NT2/D1 (cell line): ENCODE measurements at regions not wholly inside any gene's neighbourhood (a gene's known extent, or its start where the extent isn't known, plus 50 kb on each side); places are given as distances from the start of the nearest gene placed in this dataset.

Source experiments
- SUZ12 ChIP-seq: IDR thresholded peaks from 2 replicates; pipeline ENCODE4 v1.6.1; 2011; ENCODE audit not compliant: insufficient read length, insufficient read depth; ENCODE audit errors: extremely low read depth
- ZNF274 ChIP-seq: IDR thresholded peaks from 2 replicates; pipeline ENCODE4 v1.6.1; 2011; ENCODE audit warnings: mild to moderate bottlenecking, low read depth, low read length

DNA sequence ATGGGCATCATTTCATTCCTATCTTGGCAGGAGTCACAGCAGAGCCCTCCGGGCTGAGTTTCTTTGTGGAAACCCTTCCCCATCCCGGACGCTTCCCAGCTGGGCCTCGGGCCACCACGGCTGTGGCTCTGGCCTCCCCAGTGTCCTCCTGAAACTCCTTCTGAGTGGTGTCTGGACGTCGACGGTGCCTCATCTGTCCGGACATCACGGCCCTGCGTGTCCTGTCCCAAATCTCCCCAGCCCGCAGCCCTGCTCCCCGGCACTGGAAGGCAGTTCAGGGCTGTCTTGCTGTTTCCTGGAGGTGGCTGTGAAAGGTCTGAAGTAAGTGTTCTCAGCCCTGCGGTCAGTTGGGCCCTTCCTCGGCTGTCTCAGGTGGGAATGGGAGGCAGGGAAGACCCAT lies 99.8 kb upstream of the TMEM18 start:
- no peak for TF ChIP-seq SUZ12
- no peak for TF ChIP-seq ZNF274
